ENCODE measurements at regions not wholly inside any gene's neighbourhood (a gene's known extent, or its start where the extent isn't known, plus 50 kb on each side); places are given as distances from the start of the nearest gene placed in this dataset.

DNA sequence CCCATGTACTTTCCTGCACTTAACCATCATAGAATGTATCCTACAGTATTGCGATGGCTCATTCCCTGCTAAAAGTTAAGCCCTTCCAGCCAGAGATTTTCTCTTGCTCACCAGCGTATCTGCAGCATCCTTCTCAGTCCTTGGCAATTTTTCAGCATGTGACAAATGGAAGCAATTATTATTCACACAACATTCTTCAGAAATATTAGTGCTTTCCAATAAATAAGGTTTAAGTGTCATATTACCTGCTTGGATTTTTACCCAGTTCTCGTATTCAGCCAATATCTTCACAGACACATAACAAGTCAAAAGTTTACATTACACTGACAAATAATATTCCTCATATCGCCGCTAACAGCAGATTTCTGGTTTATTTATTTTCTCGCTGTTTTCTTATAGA is 82.3 kb downstream of the POU4F1 start:
- TF ChIP-seq CTCF (IDR thresholded peaks at IDR 0.05; ENCODE audit: poor library complexity, severe bottlenecking) = no peak
- TF ChIP-seq, protein P1, sequence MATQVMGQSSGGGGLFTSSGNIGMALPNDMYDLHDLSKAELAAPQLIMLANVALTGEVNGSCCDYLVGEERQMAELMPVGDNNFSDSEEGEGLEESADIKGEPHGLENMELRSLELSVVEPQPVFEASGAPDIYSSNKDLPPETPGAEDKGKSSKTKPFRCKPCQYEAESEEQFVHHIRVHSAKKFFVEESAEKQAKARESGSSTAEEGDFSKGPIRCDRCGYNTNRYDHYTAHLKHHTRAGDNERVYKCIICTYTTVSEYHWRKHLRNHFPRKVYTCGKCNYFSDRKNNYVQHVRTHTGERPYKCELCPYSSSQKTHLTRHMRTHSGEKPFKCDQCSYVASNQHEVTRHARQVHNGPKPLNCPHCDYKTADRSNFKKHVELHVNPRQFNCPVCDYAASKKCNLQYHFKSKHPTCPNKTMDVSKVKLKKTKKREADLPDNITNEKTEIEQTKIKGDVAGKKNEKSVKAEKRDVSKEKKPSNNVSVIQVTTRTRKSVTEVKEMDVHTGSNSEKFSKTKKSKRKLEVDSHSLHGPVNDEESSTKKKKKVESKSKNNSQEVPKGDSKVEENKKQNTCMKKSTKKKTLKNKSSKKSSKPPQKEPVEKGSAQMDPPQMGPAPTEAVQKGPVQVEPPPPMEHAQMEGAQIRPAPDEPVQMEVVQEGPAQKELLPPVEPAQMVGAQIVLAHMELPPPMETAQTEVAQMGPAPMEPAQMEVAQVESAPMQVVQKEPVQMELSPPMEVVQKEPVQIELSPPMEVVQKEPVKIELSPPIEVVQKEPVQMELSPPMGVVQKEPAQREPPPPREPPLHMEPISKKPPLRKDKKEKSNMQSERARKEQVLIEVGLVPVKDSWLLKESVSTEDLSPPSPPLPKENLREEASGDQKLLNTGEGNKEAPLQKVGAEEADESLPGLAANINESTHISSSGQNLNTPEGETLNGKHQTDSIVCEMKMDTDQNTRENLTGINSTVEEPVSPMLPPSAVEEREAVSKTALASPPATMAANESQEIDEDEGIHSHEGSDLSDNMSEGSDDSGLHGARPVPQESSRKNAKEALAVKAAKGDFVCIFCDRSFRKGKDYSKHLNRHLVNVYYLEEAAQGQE (IDR thresholded peaks at IDR 0.05; ENCODE audit: borderline replicate concordance) = no peak
- TF ChIP-seq EZH2 (IDR thresholded peaks at IDR 0.05; ENCODE audit: borderline replicate concordance, insufficient read depth, low read length, poor library complexity, severe bottlenecking) = no peak
- no peak for TF ChIP-seq EP300 (conservative IDR thresholded peaks at IDR 0.05; ENCODE audit: poor library complexity, severe bottlenecking)
- no peak for TF ChIP-seq TAF1 (IDR thresholded peaks at IDR 0.05; ENCODE audit: low read depth)

Data from neural cell (in vitro differentiated cells).